WTC11 (cell line): ENCODE measurements at regions not wholly inside any gene's neighbourhood (a gene's known extent, or its start where the extent isn't known, plus 50 kb on each side); places are given as distances from the start of the nearest gene placed in this dataset.

Experiments used
- ATAC-seq: fragments of 200-7000 bp; cut with Tn5 transposase; 2 replicates; pipeline ENCODE4 v1.10.0; 2021; ENCODE audit warnings: mild to moderate bottlenecking, moderate library complexity
- CTCF ChIA-PET: fragments of 300-600 bp; sonication (Branson Sonifier 250); formaldehyde crosslinking; loops from one replicate; lab custom pipeline; 2021; ENCODE audit warnings: antibody characterized with exemption; lab: Charles Lee
- POLR2A ChIA-PET: fragments of 350-600 bp; sonication (Branson Sonifier 250); formaldehyde crosslinking; loops from one replicate; lab custom pipeline; 2021; ENCODE audit warnings: antibody characterized with exemption; lab: Charles Lee
- DNase-seq: peaks from one replicate; pipeline ENCODE4 v3.0.0; 2021; ENCODE audit warnings: low spot score
- H3K27ac Mint-ChIP-seq: 2 replicates; pipeline ENCODE4 v1.8.0; 2021; ENCODE audit warnings: mixed read lengths
- H3K27me3 Mint-ChIP-seq: 2 replicates; pipeline ENCODE4 v1.8.0; 2021; ENCODE audit warnings: low read depth, mild to moderate bottlenecking, moderate library complexity, mixed read lengths
- H3K36me3 Mint-ChIP-seq: 2 replicates; pipeline ENCODE4 v1.8.0; 2021; ENCODE audit warnings: mixed read lengths
- H3K4me1 Mint-ChIP-seq: 2 replicates; pipeline ENCODE4 v1.8.0; 2022; ENCODE audit warnings: mixed read lengths
- H3K4me3 Mint-ChIP-seq: 2 replicates; pipeline ENCODE4 v1.8.0; 2021; ENCODE audit warnings: mild to moderate bottlenecking, moderate library complexity, mixed read lengths
- H3K9me3 Mint-ChIP-seq: 2 replicates; pipeline ENCODE4 v1.8.0; 2021; ENCODE audit warnings: mixed read lengths
- ATF1 ChIP-seq: sonication (generic); formaldehyde crosslinking; IDR thresholded peaks from 2 replicates; pipeline ENCODE4 v1.8.1; 2023; ENCODE audit warnings: mild to moderate bottlenecking, moderate library complexity, missing genetic modification reagents
- CBFB ChIP-seq: sonication (generic); formaldehyde crosslinking; IDR thresholded peaks from 2 replicates; pipeline ENCODE4 v1.8.1; 2022; ENCODE audit warnings: mild to moderate bottlenecking, low read depth, missing genetic modification reagents
- FOXJ3 ChIP-seq: sonication (generic); formaldehyde crosslinking; IDR thresholded peaks from 2 replicates; pipeline ENCODE4 v1.9.0; 2021; ENCODE audit warnings: missing genetic modification reagents, mild to moderate bottlenecking, borderline replicate concordance
- HMGA2 ChIP-seq: fragments of 250-450 bp; sonication (Bioruptor Pico); IDR thresholded peaks from 2 replicates; pipeline ENCODE4 v1.4.0; 2021; ENCODE audit warnings: mild to moderate bottlenecking, moderate library complexity
- JUN ChIP-seq: sonication (generic); formaldehyde crosslinking; IDR thresholded peaks from 2 replicates; pipeline ENCODE4 v1.8.0; 2023; ENCODE audit warnings: mild to moderate bottlenecking, missing genetic modification reagents
- KAT7 ChIP-seq: sonication (generic); formaldehyde crosslinking; IDR thresholded peaks from 2 replicates; pipeline ENCODE4 v1.8.1; 2023; ENCODE audit warnings: missing genetic modification reagents, mild to moderate bottlenecking, borderline replicate concordance
- MXD4 ChIP-seq: fragments of 250-450 bp; sonication (Bioruptor Pico); IDR thresholded peaks from 2 replicates; pipeline ENCODE4 v1.8.0; 2021; ENCODE audit warnings: mild to moderate bottlenecking, moderate library complexity, borderline replicate concordance
- NR1H2 ChIP-seq: sonication (generic); formaldehyde crosslinking; IDR thresholded peaks from 2 replicates; pipeline ENCODE4 v1.9.0; 2021; ENCODE audit warnings: mild to moderate bottlenecking, moderate library complexity, missing genetic modification reagents
- SP1 ChIP-seq: sonication (generic); formaldehyde crosslinking; conservative IDR thresholded peaks from 2 replicates; pipeline ENCODE4 v1.8.1; 2022; ENCODE audit warnings: missing genetic modification reagents
- TEAD4 ChIP-seq: sonication (generic); formaldehyde crosslinking; IDR thresholded peaks from 2 replicates; pipeline ENCODE4 v1.8.0; 2022; ENCODE audit warnings: mild to moderate bottlenecking, missing genetic modification reagents
- ZNF138 ChIP-seq: sonication (generic); formaldehyde crosslinking; conservative IDR thresholded peaks from 2 replicates; pipeline ENCODE4 v1.8.1; 2022; ENCODE audit warnings: mild to moderate bottlenecking, moderate library complexity, missing genetic modification reagents
- ZNF263 ChIP-seq: sonication (generic); formaldehyde crosslinking; IDR thresholded peaks from 2 replicates; pipeline ENCODE4 v1.8.1; 2022; ENCODE audit warnings: low read depth, mild to moderate bottlenecking, moderate library complexity, missing genetic modification reagents
- ZNF416 ChIP-seq: fragments of 250-450 bp; sonication (Bioruptor Pico); IDR thresholded peaks from 2 replicates; pipeline ENCODE4 v1.9.0; 2021; ENCODE audit warnings: mild to moderate bottlenecking, inconsistent platforms
- ZNF423 ChIP-seq: fragments of 250-450 bp; sonication (Bioruptor Pico); IDR thresholded peaks from 2 replicates; pipeline ENCODE4 v2.1.2; 2022; ENCODE audit warnings: mild to moderate bottlenecking, moderate library complexity
- ZNF671 ChIP-seq: fragments of 250-450 bp; sonication (Bioruptor Pico); IDR thresholded peaks from 2 replicates; pipeline ENCODE4 v1.8.0; 2021; ENCODE audit warnings: mild to moderate bottlenecking
- TF ChIP-seq, protein P1 (sequence below): sonication (generic); formaldehyde crosslinking; IDR thresholded peaks from 2 replicates; pipeline ENCODE4 v1.8.0; 2022; ENCODE audit warnings: mild to moderate bottlenecking, missing genetic modification reagents
- TF ChIP-seq, protein P2 (sequence below): sonication (generic); formaldehyde crosslinking; IDR thresholded peaks from 2 replicates; pipeline ENCODE4 v1.8.1; 2022; ENCODE audit warnings: mild to moderate bottlenecking, moderate library complexity, missing genetic modification reagents
- TF ChIP-seq, protein P3 (sequence below): sonication (generic); formaldehyde crosslinking; IDR thresholded peaks from 2 replicates; pipeline ENCODE4 v1.8.0; 2022; ENCODE audit warnings: mild to moderate bottlenecking, missing genetic modification reagents
- TF ChIP-seq, protein P4 (sequence below): fragments of 250-450 bp; sonication (Bioruptor Pico); IDR thresholded peaks from 2 replicates; pipeline ENCODE4 v1.8.0; 2021; ENCODE audit warnings: mild to moderate bottlenecking
- TF ChIP-seq, protein P5 (sequence below): sonication (generic); formaldehyde crosslinking; IDR thresholded peaks from 2 replicates; pipeline ENCODE4 v1.8.0; 2022; ENCODE audit warnings: mild to moderate bottlenecking, missing genetic modification reagents
- TF ChIP-seq, protein P6 (sequence below): sonication (generic); formaldehyde crosslinking; IDR thresholded peaks from 2 replicates; pipeline ENCODE4 v1.8.0; 2022; ENCODE audit warnings: missing genetic modification reagents
- TF ChIP-seq, protein P7 (sequence below): sonication (generic); formaldehyde crosslinking; IDR thresholded peaks from 2 replicates; pipeline ENCODE4 v1.8.1; 2022; ENCODE audit warnings: missing genetic modification reagents, borderline replicate concordance
- TF ChIP-seq, protein P8 (sequence below): fragments of 250-450 bp; sonication (Bioruptor Pico); IDR thresholded peaks from 2 replicates; pipeline ENCODE4 v1.9.0; 2021; ENCODE audit warnings: mild to moderate bottlenecking, borderline replicate concordance

DNA sequence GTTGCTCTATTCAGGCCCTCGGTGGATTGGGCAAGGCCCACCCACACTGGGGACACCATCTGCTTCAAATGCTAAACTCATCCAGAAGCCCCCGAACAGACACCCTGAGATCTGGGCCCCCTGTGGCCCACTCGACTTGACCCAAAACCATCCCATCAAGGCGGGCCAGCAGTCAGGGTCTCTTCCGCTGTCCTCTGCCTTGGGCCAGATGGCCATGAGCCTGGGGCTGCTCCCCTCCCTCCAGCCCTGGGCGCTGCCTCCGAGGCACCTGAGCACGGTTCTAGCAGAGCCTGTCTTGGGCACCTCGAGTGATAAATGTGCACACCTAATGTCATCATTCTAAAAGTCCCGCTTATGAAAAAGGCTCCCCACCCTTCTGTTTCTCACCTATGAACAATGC, 449.4 kb downstream of the TCERG1L start:
- Mint-ChIP-seq H3K36me3 (peaks cover 63% of the 10 kb centered on the region), H3K4me3 (no peak overlapping the region), H3K9me3 (peaks cover 63% of the 10 kb centered on the region)
- no peak for ATAC-seq
- TF ChIP-seq, protein P1, sequence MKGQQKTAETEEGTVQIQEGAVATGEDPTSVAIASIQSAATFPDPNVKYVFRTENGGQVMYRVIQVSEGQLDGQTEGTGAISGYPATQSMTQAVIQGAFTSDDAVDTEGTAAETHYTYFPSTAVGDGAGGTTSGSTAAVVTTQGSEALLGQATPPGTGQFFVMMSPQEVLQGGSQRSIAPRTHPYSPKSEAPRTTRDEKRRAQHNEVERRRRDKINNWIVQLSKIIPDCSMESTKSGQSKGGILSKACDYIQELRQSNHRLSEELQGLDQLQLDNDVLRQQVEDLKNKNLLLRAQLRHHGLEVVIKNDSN (CRISPR knock-in tag), result no peak
- TF ChIP-seq ZNF671 (CRISPR knock-in tag) (no peak), ZNF423 (no peak), ZNF263 (no peak), KAT7 (no peak), FOXJ3 (CRISPR knock-in tag) (no peak), CBFB (no peak), SP1 (no peak), MXD4 (CRISPR knock-in tag) (no peak), TEAD4 (no peak), ATF1 (CRISPR knock-in tag) (no peak), NR1H2 (CRISPR knock-in tag) (no peak)
- TF ChIP-seq, protein P2, sequence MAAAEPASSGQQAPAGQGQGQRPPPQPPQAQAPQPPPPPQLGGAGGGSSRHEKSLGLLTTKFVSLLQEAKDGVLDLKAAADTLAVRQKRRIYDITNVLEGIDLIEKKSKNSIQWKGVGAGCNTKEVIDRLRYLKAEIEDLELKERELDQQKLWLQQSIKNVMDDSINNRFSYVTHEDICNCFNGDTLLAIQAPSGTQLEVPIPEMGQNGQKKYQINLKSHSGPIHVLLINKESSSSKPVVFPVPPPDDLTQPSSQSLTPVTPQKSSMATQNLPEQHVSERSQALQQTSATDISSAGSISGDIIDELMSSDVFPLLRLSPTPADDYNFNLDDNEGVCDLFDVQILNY (CRISPR knock-in tag), result no peak
- TF ChIP-seq, protein P3, sequence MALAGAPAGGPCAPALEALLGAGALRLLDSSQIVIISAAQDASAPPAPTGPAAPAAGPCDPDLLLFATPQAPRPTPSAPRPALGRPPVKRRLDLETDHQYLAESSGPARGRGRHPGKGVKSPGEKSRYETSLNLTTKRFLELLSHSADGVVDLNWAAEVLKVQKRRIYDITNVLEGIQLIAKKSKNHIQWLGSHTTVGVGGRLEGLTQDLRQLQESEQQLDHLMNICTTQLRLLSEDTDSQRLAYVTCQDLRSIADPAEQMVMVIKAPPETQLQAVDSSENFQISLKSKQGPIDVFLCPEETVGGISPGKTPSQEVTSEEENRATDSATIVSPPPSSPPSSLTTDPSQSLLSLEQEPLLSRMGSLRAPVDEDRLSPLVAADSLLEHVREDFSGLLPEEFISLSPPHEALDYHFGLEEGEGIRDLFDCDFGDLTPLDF (CRISPR knock-in tag), result no peak
- TF ChIP-seq, protein P4, sequence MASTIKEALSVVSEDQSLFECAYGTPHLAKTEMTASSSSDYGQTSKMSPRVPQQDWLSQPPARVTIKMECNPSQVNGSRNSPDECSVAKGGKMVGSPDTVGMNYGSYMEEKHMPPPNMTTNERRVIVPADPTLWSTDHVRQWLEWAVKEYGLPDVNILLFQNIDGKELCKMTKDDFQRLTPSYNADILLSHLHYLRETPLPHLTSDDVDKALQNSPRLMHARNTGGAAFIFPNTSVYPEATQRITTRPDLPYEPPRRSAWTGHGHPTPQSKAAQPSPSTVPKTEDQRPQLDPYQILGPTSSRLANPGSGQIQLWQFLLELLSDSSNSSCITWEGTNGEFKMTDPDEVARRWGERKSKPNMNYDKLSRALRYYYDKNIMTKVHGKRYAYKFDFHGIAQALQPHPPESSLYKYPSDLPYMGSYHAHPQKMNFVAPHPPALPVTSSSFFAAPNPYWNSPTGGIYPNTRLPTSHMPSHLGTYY (CRISPR knock-in tag), result no peak
- TF ChIP-seq, protein P5, sequence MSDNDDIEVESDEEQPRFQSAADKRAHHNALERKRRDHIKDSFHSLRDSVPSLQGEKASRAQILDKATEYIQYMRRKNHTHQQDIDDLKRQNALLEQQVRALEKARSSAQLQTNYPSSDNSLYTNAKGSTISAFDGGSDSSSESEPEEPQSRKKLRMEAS, result no peak
- TF ChIP-seq, protein P6, sequence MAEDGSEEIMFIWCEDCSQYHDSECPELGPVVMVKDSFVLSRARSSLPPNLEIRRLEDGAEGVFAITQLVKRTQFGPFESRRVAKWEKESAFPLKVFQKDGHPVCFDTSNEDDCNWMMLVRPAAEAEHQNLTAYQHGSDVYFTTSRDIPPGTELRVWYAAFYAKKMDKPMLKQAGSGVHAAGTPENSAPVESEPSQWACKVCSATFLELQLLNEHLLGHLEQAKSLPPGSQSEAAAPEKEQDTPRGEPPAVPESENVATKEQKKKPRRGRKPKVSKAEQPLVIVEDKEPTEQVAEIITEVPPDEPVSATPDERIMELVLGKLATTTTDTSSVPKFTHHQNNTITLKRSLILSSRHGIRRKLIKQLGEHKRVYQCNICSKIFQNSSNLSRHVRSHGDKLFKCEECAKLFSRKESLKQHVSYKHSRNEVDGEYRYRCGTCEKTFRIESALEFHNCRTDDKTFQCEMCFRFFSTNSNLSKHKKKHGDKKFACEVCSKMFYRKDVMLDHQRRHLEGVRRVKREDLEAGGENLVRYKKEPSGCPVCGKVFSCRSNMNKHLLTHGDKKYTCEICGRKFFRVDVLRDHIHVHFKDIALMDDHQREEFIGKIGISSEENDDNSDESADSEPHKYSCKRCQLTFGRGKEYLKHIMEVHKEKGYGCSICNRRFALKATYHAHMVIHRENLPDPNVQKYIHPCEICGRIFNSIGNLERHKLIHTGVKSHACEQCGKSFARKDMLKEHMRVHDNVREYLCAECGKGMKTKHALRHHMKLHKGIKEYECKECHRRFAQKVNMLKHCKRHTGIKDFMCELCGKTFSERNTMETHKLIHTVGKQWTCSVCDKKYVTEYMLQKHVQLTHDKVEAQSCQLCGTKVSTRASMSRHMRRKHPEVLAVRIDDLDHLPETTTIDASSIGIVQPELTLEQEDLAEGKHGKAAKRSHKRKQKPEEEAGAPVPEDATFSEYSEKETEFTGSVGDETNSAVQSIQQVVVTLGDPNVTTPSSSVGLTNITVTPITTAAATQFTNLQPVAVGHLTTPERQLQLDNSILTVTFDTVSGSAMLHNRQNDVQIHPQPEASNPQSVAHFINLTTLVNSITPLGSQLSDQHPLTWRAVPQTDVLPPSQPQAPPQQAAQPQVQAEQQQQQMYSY (CRISPR knock-in tag), result no peak
- TF ChIP-seq, protein P7, sequence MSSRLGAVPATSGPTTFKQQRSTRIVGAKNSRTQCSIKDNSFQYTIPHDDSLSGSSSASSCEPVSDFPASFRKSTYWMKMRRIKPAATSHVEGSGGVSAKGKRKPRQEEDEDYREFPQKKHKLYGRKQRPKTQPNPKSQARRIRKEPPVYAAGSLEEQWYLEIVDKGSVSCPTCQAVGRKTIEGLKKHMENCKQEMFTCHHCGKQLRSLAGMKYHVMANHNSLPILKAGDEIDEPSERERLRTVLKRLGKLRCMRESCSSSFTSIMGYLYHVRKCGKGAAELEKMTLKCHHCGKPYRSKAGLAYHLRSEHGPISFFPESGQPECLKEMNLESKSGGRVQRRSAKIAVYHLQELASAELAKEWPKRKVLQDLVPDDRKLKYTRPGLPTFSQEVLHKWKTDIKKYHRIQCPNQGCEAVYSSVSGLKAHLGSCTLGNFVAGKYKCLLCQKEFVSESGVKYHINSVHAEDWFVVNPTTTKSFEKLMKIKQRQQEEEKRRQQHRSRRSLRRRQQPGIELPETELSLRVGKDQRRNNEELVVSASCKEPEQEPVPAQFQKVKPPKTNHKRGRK (CRISPR knock-in tag), result no peak
- TF ChIP-seq, all 79 proteins: peak for 0
- Mint-ChIP-seq H3K27ac (no peak overlapping the region), H3K27me3 (peaks cover 15% of the 10 kb centered on the region), H3K4me1 (no peaks in the 10 kb centered on the region)
- ChIA-PET POLR2A (no interaction called here), CTCF (no interaction called here)
- DNase-seq, result no peak

DNA sequence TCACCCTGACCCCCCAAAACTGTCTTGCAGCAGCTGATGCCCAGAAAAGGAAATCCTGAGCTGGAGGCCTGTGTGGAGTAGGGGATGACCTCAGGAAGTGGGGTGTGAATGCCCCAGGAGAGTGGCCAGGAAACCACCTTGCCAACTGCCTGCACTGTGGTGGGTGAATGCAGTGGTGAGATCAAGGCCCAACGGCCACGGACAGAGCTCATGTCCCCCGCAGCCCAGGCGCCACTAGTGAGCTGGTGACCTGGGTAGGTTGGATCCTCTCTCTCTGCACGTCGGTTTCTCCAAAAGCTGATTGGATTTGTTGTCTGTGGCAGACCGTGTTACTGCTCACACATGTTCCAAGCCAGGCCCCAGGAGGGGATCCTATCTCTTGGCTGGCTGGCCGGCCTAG, 448.9 kb downstream of the TCERG1L start:
- DNase-seq, result no peak
- ChIA-PET POLR2A (no interaction called here), CTCF (no interaction called here)
- Mint-ChIP-seq H3K4me1 (no peaks in the 10 kb centered on the region), H3K4me3 (no peak overlapping the region), H3K9me3 (peaks cover 58% of the 10 kb centered on the region), H3K36me3 (peaks cover 62% of the 10 kb centered on the region), H3K27ac (no peak overlapping the region), H3K27me3 (peaks cover 10% of the 10 kb centered on the region)
- ATAC-seq, result no peak
- TF ChIP-seq ZNF416 (CRISPR knock-in tag) (no peak), ZNF138 (CRISPR knock-in tag) (no peak), HMGA2 (CRISPR knock-in tag) (no peak), JUN (CRISPR knock-in tag) (no peak)
- TF ChIP-seq, protein P8, sequence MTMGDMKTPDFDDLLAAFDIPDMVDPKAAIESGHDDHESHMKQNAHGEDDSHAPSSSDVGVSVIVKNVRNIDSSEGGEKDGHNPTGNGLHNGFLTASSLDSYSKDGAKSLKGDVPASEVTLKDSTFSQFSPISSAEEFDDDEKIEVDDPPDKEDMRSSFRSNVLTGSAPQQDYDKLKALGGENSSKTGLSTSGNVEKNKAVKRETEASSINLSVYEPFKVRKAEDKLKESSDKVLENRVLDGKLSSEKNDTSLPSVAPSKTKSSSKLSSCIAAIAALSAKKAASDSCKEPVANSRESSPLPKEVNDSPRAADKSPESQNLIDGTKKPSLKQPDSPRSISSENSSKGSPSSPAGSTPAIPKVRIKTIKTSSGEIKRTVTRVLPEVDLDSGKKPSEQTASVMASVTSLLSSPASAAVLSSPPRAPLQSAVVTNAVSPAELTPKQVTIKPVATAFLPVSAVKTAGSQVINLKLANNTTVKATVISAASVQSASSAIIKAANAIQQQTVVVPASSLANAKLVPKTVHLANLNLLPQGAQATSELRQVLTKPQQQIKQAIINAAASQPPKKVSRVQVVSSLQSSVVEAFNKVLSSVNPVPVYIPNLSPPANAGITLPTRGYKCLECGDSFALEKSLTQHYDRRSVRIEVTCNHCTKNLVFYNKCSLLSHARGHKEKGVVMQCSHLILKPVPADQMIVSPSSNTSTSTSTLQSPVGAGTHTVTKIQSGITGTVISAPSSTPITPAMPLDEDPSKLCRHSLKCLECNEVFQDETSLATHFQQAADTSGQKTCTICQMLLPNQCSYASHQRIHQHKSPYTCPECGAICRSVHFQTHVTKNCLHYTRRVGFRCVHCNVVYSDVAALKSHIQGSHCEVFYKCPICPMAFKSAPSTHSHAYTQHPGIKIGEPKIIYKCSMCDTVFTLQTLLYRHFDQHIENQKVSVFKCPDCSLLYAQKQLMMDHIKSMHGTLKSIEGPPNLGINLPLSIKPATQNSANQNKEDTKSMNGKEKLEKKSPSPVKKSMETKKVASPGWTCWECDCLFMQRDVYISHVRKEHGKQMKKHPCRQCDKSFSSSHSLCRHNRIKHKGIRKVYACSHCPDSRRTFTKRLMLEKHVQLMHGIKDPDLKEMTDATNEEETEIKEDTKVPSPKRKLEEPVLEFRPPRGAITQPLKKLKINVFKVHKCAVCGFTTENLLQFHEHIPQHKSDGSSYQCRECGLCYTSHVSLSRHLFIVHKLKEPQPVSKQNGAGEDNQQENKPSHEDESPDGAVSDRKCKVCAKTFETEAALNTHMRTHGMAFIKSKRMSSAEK (CRISPR knock-in tag), result no peak
